Ovary (tissue), 7 donors: ENCODE measurements at regions not wholly inside any gene's neighbourhood (a gene's known extent, or its start where the extent isn't known, plus 50 kb on each side); places are given as distances from the start of the nearest gene placed in this dataset.
"Not testable (repeated sequence)": the region's sequence is repeated elsewhere in the genome, so short reads cannot be mapped to it uniquely, and the experiment has no call there.

Source experiments
- DNase-seq, 5 donors: peaks; one replicate each; pipeline ENCODE4 v3.0.0-alpha.2; 2019 to 2020
- H3K27ac ChIP-seq, 2 donors: fragments of 200-600 bp; one replicate each; pipeline versions ENCODE4 v1.5.1 to v1.8.0; 2019 to 2022
- H3K27me3 ChIP-seq: fragments of 200-600 bp; one replicate; pipeline ENCODE4 v1.8.0; 2022
- H3K36me3 ChIP-seq: fragments of 200-600 bp; sonication (generic); one replicate; pipeline ENCODE4 v1.5.1; 2019
- H3K4me1 ChIP-seq: one replicate; pipeline ENCODE4 v1.8.1; 2013; ENCODE audit warnings: mild to moderate bottlenecking, moderate library complexity; ENCODE audit not compliant: insufficient read depth
- H3K4me3 ChIP-seq: fragments of 200-600 bp; sonication (generic); one replicate; pipeline ENCODE4 v1.5.1; 2017
- H3K9me3 ChIP-seq, 2 donors: fragments of 200-600 bp in 1 of 2; sonication (generic) in 1 of 2; one replicate each; pipeline versions ENCODE4 v1.5.1 to v1.8.1; 2013 to 2019; ENCODE audit warnings: mild to moderate bottlenecking in 1 of 2, moderate library complexity in 1 of 2
- CTCF ChIP-seq, 3 donors: fragments of 450-650 bp in 2 of 3; fragments of 200-600 bp in 1 of 3; IDR thresholded peaks; one replicate each; pipeline versions ENCODE4 v1.5.1 to v1.8.0; 2016 to 2022; ENCODE audit warnings: antibody characterized with exemption in 3 of 3, mild to moderate bottlenecking in 1 of 3
- EP300 ChIP-seq: sonication (generic); formaldehyde crosslinking; IDR thresholded peaks from one replicate; pipeline ENCODE4 v1.6.1; 2017; ENCODE audit warnings: antibody characterized with exemption
- POLR2A ChIP-seq: fragments of 450-650 bp; IDR thresholded peaks from one replicate; pipeline ENCODE4 v1.6.1; 2017; ENCODE audit warnings: antibody characterized with exemption, mild to moderate bottlenecking, moderate library complexity
- WGBS, 3 donors: extraction: QIAGEN DNeasy Blood & Tissue Kit in 1 of 3; methylation state at CpG; one replicate each; pipeline versions ENCODE4 v1.1.5 to v1.1.7; 2013 to 2017; 5-methylcytosine and 5-hydroxymethylcytosine counted together
- intact Hi-C, 4 donors: fragments of 100-400 bp; cut with DNase I; formaldehyde crosslinking; loops; one replicate each; pipeline versions ENCODE4 v1.11.0 to v1.15.1; 2022 to 2023
- donor health status: DM: no; HTN: no; CAD: no; lungs with moderate emphysema.
- donor health status: DM: no; HTN: no; CAD: no.
- donor health status: Bipolar disorder and iron deficiency.
- donor health status: DM: no; HTN: no; CAD: no.
- donor health status: DM: yes; HTN: yes; CAD: no.

GRCh38 chr13:83672612-83673011 is 209.7 kb downstream of the SLITRK1 start:
- Histone ChIP-seq H3K27ac (no peak overlapping the region), H3K4me1 (no peaks in the 10 kb centered on the region), H3K4me3 (no peak overlapping the region), H3K36me3 (no peaks in the 10 kb centered on the region), H3K9me3 (no peaks in the 10 kb centered on the region), H3K27me3 (no peaks in the 10 kb centered on the region)
- DNase-seq: no peak
- no peak for TF ChIP-seq EP300
- TF ChIP-seq CTCF (IDR thresholded peaks at IDR 0.05): no peak
- no peak for TF ChIP-seq POLR2A
- intact Hi-C loops: no loop called here
- WGBS, 3 donors: 80 to 93% (median 91%) methylated on average over 2 of the region's 2 CpGs

GRCh38 chr13:83667606-83668005 is 214.7 kb downstream of the SLITRK1 start:
- Histone ChIP-seq H3K4me3 (no peak overlapping the region), H3K27ac (no peak overlapping the region), H3K36me3 (no peaks in the 10 kb centered on the region), H3K27me3 (no peaks in the 10 kb centered on the region), H3K4me1 (no peaks in the 10 kb centered on the region), H3K9me3 (no peaks in the 10 kb centered on the region)
- DNase-seq: no peak
- TF ChIP-seq POLR2A (no peak), CTCF (IDR thresholded peaks at IDR 0.05) (no peak), EP300 (no peak)
- whole genome bisulfite sequencing, 3 donors: 89 to 93% (median 93%) methylated on average over 2 of the region's 2 CpGs
- intact Hi-C loops: no loop called here

- H3K9me3 ChIP-seq: no peaks in the 10 kb centered on the region
- TF ChIP-seq CTCF (IDR thresholded peaks at IDR 0.05) (no peak), EP300 (no peak), POLR2A (no peak)
- no peaks in the 10 kb centered on the region for H3K36me3 ChIP-seq
- no peak for DNase-seq
- intact Hi-C loops: no loop called here
- 16 to 54% (median 16%) methylated on average over 1 of the region's 1 CpG for WGBS, 3 donors
- no peaks in the 10 kb centered on the region for H3K4me1 ChIP-seq
- no peaks in the 10 kb centered on the region for H3K27me3 ChIP-seq
- H3K27ac ChIP-seq: no peak overlapping the region
- H3K4me3 ChIP-seq: no peak overlapping the region
Observed at GRCh38 chr13:83666141-83666540, 216.1 kb downstream of the SLITRK1 start.

- intact Hi-C loops: no loop called here
Observed at GRCh38 chr13:83657281-83657680, 225.0 kb downstream of the SLITRK1 start.

GRCh38 chr13:83642617-83643016 is 239.7 kb downstream of the SLITRK1 start:
- H3K36me3 ChIP-seq: not testable (repeated sequence)
- WGBS, 3 donors: 70 to 96% (median 71%) methylated on average over 3 of the region's 3 CpGs

More at GRCh38 chr13:83657281-83657680, 225.0 kb downstream of the SLITRK1 start:
- Histone ChIP-seq H3K4me1 (no peaks in the 10 kb centered on the region), H3K9me3 (no peaks in the 10 kb centered on the region), H3K4me3 (no peak overlapping the region), H3K27ac (no peak overlapping the region), H3K36me3 (no peaks in the 10 kb centered on the region), H3K27me3 (no peaks in the 10 kb centered on the region)
- no peak for DNase-seq
- 29 to 45% (median 29%) methylated on average over 2 of the region's 2 CpGs for WGBS, 3 donors
- TF ChIP-seq POLR2A (no peak), EP300 (no peak), CTCF (IDR thresholded peaks at IDR 0.05) (no peak)

More at GRCh38 chr13:83642617-83643016, 239.7 kb downstream of the SLITRK1 start:
- H3K9me3 ChIP-seq, H3K4me1 ChIP-seq, H3K27me3 ChIP-seq, intact Hi-C loops, H3K27ac ChIP-seq, H3K4me3 ChIP-seq, DNase-seq: not testable (repeated sequence)
